ENCODE measurements at regions not wholly inside any gene's neighbourhood (a gene's known extent, or its start where the extent isn't known, plus 50 kb on each side); places are given as distances from the start of the nearest gene placed in this dataset.

- TF ChIP-seq CTCF (IDR thresholded peaks at IDR 0.05; ENCODE audit: partially characterized antibody, unreplicated experiment), result no peak
- Mint-ChIP-seq H3K36me3 (ENCODE audit: unreplicated experiment) (no peaks in the 10 kb centered on the region), H3K27ac (ENCODE audit: unreplicated experiment) (no peak overlapping the region), H3K27me3 (ENCODE audit: unreplicated experiment) (no peaks in the 10 kb centered on the region), H3K4me3 (ENCODE audit: unreplicated experiment) (no peak overlapping the region), H3K9me3 (ENCODE audit: unreplicated experiment) (no peaks in the 10 kb centered on the region), H3K4me1 (ENCODE audit: low read depth, unreplicated experiment) (peaks cover 9% of the 10 kb centered on the region)
- no peak for DNase-seq
Measured at GRCh38 chrY:15500536-15500935, 976.2 kb downstream of the NLGN4Y start.

DNA sequence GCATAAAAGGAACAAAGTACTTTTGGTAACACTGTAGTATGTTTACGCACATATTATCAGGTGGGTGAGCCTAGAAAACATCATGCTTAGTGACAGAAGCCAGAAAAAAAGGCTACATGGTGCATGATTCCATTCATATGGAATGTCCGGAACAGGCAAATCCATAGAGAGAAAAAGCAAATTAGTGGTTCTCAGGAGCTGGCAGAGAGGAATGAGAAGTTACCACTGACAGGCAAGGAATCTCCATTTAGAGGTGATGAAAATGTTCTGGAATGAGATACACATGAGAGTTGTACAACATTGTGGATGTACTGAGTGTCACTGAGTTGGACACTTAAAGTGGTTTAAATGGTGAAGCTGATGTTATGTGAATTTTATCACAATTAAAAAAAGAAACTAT lies 976.9 kb downstream of the NLGN4Y start:
- no peaks in the 10 kb centered on the region for H3K36me3 Mint-ChIP-seq (ENCODE audit: unreplicated experiment)
- TF ChIP-seq CTCF (IDR thresholded peaks at IDR 0.05; ENCODE audit: partially characterized antibody, unreplicated experiment), result no peak
- H3K9me3 Mint-ChIP-seq (ENCODE audit: unreplicated experiment), result no peaks in the 10 kb centered on the region
- H3K27ac Mint-ChIP-seq (ENCODE audit: unreplicated experiment), result no peak overlapping the region
- DNase-seq, result no peak
- peaks cover 4% of the 10 kb centered on the region for H3K4me1 Mint-ChIP-seq (ENCODE audit: low read depth, unreplicated experiment)
- no peaks in the 10 kb centered on the region for H3K27me3 Mint-ChIP-seq (ENCODE audit: unreplicated experiment)
- H3K4me3 Mint-ChIP-seq (ENCODE audit: unreplicated experiment), result no peak overlapping the region

- Mint-ChIP-seq H3K36me3 (ENCODE audit: unreplicated experiment) (no peaks in the 10 kb centered on the region), H3K9me3 (ENCODE audit: unreplicated experiment) (no peaks in the 10 kb centered on the region), H3K4me3 (ENCODE audit: unreplicated experiment) (no peak overlapping the region), H3K4me1 (ENCODE audit: low read depth, unreplicated experiment) (peaks cover 2% of the 10 kb centered on the region), H3K27me3 (ENCODE audit: unreplicated experiment) (no peaks in the 10 kb centered on the region), H3K27ac (ENCODE audit: unreplicated experiment) (no peak overlapping the region)
- no peak for TF ChIP-seq CTCF (IDR thresholded peaks at IDR 0.05; ENCODE audit: partially characterized antibody, unreplicated experiment)
- DNase-seq, result no peak
Measured at GRCh38 chrY:15510288-15510687, 986.0 kb downstream of the NLGN4Y start.

GRCh38 chrY:15510984-15511650 lies 986.8 kb downstream of the NLGN4Y start:
- Mint-ChIP-seq H3K4me3 (ENCODE audit: unreplicated experiment) (no peak overlapping the region), H3K27ac (ENCODE audit: unreplicated experiment) (no peak overlapping the region), H3K36me3 (ENCODE audit: unreplicated experiment) (no peaks in the 10 kb centered on the region), H3K4me1 (ENCODE audit: low read depth, unreplicated experiment) (peaks cover 2% of the 10 kb centered on the region), H3K27me3 (ENCODE audit: unreplicated experiment) (no peaks in the 10 kb centered on the region), H3K9me3 (ENCODE audit: unreplicated experiment) (no peaks in the 10 kb centered on the region)
- DNase-seq, result no peak
- TF ChIP-seq CTCF (IDR thresholded peaks at IDR 0.05; ENCODE audit: partially characterized antibody, unreplicated experiment), result no peak

DNA sequence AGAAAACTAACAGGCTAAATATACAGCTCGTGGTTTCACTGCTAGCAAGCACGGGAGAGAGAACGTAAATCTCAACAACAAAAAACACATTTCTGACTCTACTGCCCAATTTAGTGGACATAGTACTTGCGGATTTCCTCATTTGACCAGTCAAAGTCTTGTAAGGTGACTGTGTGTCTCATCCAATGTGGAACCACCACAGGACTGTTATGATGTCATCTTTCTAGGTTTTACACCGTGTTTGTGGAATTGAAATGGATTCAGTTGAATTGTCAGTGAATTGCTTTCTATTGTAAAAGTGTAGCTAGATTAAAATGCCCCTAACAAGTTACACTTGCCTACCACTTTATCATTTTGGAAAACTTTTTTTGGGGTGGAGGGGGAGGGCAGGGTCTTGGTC lies 1010.8 kb downstream of the NLGN4Y start:
- Mint-ChIP-seq H3K9me3 (ENCODE audit: unreplicated experiment) (no peaks in the 10 kb centered on the region), H3K4me1 (ENCODE audit: low read depth, unreplicated experiment) (no peaks in the 10 kb centered on the region), H3K4me3 (ENCODE audit: unreplicated experiment) (no peak overlapping the region), H3K36me3 (ENCODE audit: unreplicated experiment) (no peaks in the 10 kb centered on the region), H3K27ac (ENCODE audit: unreplicated experiment) (no peak overlapping the region), H3K27me3 (ENCODE audit: unreplicated experiment) (no peaks in the 10 kb centered on the region)
- no peak for TF ChIP-seq CTCF (IDR thresholded peaks at IDR 0.05; ENCODE audit: partially characterized antibody, unreplicated experiment)
- no peak for DNase-seq

Measured in glutamatergic neuron (in vitro differentiated cells).